ENCODE measurements at regions not wholly inside any gene's neighbourhood (a gene's known extent, or its start where the extent isn't known, plus 50 kb on each side); places are given as distances from the start of the nearest gene placed in this dataset.

DNA sequence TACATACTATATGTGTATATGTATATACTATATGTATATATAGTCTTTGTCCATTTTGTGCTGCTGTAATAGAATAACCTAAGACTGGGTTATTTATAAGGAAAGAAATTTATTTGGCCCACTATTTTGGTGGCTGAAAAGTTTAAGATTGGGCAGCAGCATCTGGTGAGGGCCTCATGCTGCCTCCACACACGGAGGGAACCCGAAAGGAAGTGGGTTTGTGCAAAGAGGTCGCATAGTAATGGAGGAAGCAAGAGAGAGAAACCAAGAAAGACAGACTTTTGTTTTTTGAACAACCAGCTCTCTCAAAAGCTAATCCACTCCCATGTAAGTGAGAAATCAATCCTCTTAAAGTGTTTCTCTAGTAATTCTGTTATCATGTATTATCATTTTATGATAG, 1147.3 kb downstream of the NCAM2 start:
- TF ChIP-seq JUND (IDR thresholded peaks at IDR 0.05; ENCODE audit: low read length) (no peak), JUN (IDR thresholded peaks at IDR 0.05; ENCODE audit: low read depth, low read length) (no peak), CBX5 (IDR thresholded peaks at IDR 0.05; ENCODE audit: low read depth, low read length) (no peak), POLR2A (IDR thresholded peaks at IDR 0.05; ENCODE audit: control extremely low read depth in 1 of 2, low read depth in 2 of 2, low read length in 2 of 2) (no peak), NANOG (IDR thresholded peaks at IDR 0.05; ENCODE audit: insufficient read depth, low read depth, low read length, poor library complexity, severe bottlenecking) (no peak), RBBP5 (IDR thresholded peaks at IDR 0.05; ENCODE audit: borderline replicate concordance, low read depth, low read length) (no peak), GABPA (IDR thresholded peaks at IDR 0.05; ENCODE audit: borderline replicate concordance, insufficient read depth, low read length) (no peak), TAF7 (optimal IDR thresholded peaks at IDR 0.05; ENCODE audit: borderline replicate concordance, low read depth, low read length) (no peak), SRF (IDR thresholded peaks at IDR 0.05; ENCODE audit: low read depth, low read length) (no peak)
- TF ChIP-seq, protein P1, sequence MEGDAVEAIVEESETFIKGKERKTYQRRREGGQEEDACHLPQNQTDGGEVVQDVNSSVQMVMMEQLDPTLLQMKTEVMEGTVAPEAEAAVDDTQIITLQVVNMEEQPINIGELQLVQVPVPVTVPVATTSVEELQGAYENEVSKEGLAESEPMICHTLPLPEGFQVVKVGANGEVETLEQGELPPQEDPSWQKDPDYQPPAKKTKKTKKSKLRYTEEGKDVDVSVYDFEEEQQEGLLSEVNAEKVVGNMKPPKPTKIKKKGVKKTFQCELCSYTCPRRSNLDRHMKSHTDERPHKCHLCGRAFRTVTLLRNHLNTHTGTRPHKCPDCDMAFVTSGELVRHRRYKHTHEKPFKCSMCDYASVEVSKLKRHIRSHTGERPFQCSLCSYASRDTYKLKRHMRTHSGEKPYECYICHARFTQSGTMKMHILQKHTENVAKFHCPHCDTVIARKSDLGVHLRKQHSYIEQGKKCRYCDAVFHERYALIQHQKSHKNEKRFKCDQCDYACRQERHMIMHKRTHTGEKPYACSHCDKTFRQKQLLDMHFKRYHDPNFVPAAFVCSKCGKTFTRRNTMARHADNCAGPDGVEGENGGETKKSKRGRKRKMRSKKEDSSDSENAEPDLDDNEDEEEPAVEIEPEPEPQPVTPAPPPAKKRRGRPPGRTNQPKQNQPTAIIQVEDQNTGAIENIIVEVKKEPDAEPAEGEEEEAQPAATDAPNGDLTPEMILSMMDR (IDR thresholded peaks at IDR 0.05; ENCODE audit: control extremely low read depth in 1 of 3, insufficient read depth in 1 of 3, low read depth in 1 of 3, low read length in 3 of 3) = no peak
- TF ChIP-seq, protein P2, sequence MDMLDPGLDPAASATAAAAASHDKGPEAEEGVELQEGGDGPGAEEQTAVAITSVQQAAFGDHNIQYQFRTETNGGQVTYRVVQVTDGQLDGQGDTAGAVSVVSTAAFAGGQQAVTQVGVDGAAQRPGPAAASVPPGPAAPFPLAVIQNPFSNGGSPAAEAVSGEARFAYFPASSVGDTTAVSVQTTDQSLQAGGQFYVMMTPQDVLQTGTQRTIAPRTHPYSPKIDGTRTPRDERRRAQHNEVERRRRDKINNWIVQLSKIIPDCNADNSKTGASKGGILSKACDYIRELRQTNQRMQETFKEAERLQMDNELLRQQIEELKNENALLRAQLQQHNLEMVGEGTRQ (IDR thresholded peaks at IDR 0.05; ENCODE audit: low read length) = no peak

All from H1 (cell line).